ENCODE measurements at regions not wholly inside any gene's neighbourhood (a gene's known extent, or its start where the extent isn't known, plus 50 kb on each side); places are given as distances from the start of the nearest gene placed in this dataset.

- TF ChIP-seq, protein P1, sequence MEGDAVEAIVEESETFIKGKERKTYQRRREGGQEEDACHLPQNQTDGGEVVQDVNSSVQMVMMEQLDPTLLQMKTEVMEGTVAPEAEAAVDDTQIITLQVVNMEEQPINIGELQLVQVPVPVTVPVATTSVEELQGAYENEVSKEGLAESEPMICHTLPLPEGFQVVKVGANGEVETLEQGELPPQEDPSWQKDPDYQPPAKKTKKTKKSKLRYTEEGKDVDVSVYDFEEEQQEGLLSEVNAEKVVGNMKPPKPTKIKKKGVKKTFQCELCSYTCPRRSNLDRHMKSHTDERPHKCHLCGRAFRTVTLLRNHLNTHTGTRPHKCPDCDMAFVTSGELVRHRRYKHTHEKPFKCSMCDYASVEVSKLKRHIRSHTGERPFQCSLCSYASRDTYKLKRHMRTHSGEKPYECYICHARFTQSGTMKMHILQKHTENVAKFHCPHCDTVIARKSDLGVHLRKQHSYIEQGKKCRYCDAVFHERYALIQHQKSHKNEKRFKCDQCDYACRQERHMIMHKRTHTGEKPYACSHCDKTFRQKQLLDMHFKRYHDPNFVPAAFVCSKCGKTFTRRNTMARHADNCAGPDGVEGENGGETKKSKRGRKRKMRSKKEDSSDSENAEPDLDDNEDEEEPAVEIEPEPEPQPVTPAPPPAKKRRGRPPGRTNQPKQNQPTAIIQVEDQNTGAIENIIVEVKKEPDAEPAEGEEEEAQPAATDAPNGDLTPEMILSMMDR (conservative IDR thresholded peaks at IDR 0.05; ENCODE audit: low read depth, low read length), result no peak
- TF ChIP-seq EZH2 (IDR thresholded peaks at IDR 0.05; ENCODE audit: borderline replicate concordance, low read depth, low read length, poor library complexity, severe bottlenecking), result no peak
Measured at GRCh38 chr3:146306656-146307455, 56.0 kb upstream of the PLSCR4 start.
